Gastrocnemius medialis (tissue), 4 donors: ENCODE measurements at regions not wholly inside any gene's neighbourhood (a gene's known extent, or its start where the extent isn't known, plus 50 kb on each side); places are given as distances from the start of the nearest gene placed in this dataset.

Experiments used
- POLR2A ChIP-seq, 2 donors: fragments of 450-650 bp; IDR thresholded peaks; one replicate each; pipeline ENCODE4 v1.6.1; 2017; ENCODE audit warnings: antibody characterized with exemption in 2 of 2, mild to moderate bottlenecking in 2 of 2, moderate library complexity in 2 of 2
- TF ChIP-seq, protein P1 (sequence below), 5 experiments: fragments of 450-650 bp in 3 of 5; fragments of 200-600 bp in 2 of 5; sonication (generic) in 2 of 5; IDR thresholded peaks in 4 of 5; conservative IDR thresholded peaks in 1 of 5; 1 replicate in 4 of 5; 2 replicates in 1 of 5; pipeline ENCODE4 v1.5.1; 2016 to 2019; ENCODE audit warnings: antibody characterized with exemption in 5 of 5, mild to moderate bottlenecking in 3 of 5, moderate library complexity in 3 of 5

DNA sequence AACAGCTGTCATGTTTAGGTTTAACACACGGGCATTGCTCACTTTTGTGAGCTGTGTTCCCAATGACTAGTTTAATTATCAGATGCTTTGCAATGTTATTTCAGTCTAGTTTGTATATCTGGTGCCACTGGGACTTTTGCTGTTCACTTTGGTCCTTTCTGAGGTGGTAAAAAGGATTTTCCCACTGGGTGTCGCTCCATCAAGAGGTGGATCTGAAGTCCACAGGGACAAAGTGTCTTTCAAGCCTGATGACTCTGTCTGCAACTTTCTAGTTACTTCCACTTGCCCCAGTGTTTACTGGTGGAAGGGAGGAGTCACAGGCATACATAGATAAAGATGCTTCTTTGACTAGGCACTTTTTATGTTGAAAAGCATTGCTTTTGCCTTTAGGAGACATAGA, 242.2 kb downstream of the HGF start:
- TF ChIP-seq, protein P1, sequence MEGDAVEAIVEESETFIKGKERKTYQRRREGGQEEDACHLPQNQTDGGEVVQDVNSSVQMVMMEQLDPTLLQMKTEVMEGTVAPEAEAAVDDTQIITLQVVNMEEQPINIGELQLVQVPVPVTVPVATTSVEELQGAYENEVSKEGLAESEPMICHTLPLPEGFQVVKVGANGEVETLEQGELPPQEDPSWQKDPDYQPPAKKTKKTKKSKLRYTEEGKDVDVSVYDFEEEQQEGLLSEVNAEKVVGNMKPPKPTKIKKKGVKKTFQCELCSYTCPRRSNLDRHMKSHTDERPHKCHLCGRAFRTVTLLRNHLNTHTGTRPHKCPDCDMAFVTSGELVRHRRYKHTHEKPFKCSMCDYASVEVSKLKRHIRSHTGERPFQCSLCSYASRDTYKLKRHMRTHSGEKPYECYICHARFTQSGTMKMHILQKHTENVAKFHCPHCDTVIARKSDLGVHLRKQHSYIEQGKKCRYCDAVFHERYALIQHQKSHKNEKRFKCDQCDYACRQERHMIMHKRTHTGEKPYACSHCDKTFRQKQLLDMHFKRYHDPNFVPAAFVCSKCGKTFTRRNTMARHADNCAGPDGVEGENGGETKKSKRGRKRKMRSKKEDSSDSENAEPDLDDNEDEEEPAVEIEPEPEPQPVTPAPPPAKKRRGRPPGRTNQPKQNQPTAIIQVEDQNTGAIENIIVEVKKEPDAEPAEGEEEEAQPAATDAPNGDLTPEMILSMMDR (IDR thresholded peaks at IDR 0.05 in 4 of 5, conservative IDR thresholded peaks at IDR 0.05 in 1 of 5) = no peak
- no peak for TF ChIP-seq POLR2A (IDR thresholded peaks at IDR 0.05)
